NCI-H748 treated with DMSO at 0.1 percent for 48 hours (cell line): ENCODE measurements at regions not wholly inside any gene's neighbourhood (a gene's known extent, or its start where the extent isn't known, plus 50 kb on each side); places are given as distances from the start of the nearest gene placed in this dataset.

Source experiments
- DNase-seq: peaks from one replicate; lab custom pipeline; 2025; lab: John Stamatoyannopoulos, UW

DNA sequence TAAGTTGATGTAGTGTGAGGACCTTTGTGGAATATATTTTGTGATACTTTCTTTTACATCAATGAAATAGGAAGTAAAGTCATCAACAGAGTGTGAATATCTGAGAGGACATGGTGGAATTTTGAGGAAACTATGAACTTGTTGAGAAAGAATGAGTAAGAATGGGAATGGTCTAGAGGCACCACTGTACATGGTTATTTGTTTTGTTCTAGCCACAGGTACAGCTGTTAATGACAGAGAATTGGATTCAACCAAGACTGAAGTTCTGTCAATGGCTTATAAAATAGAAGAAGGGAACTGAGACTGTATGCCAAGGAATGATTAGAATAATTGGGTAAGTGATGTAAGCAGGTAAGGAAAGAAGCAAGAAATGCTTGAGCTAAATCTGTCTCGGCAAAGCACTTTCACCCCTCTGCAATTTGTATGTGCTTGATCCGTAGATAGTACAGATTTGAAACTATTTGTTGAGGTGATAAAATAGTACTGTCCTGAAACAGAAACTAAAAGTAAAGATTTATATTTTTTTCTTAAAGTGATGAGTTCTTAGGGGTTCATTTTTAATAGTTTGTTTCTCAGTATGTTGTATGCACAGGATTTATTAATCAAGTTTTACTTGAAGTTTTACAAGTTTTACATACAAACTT is 468.8 kb upstream of the SMC2 start:
- no peak for DNase-seq

DNA sequence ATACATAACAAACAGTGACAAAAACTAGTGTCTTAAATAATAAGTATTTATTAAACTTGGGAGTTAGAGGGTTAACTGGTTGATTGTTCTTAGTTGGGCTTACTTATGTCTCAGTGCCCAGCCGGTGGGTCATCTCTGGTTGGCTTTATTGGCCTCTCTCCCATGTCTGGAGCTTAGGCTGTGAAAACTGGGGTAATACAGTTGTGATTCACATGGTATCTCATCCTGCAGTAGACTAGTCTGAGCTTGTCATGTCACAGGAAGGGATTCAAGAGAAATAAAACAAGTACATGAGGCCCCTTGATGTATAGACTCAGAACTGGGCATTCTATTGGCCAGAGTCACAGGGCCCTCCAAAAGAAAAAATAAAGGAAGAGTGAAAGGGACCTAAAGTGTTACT is 466.4 kb upstream of the SMC2 start:
- no peak for DNase-seq

DNA sequence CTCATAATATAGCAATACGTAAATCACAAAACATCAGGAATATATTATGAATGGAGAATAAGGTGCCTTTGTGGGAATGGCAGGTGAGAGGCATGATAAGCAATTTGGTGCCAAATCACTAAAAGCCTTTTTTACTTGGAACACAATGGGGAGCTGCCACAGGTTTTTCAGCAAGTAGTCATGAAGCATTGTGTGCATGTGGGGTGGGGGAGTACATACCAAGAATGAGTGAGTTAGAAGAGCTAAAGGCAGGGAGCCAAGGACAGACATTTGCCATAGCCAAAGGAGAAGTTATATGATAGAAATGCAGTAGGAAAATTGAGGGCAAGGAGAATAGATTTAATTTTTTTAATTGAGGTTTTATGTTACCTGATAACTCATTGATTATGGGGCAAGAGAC is 445.0 kb upstream of the SMC2 start:
- peak; percentile 31 for DNase-seq

DNA sequence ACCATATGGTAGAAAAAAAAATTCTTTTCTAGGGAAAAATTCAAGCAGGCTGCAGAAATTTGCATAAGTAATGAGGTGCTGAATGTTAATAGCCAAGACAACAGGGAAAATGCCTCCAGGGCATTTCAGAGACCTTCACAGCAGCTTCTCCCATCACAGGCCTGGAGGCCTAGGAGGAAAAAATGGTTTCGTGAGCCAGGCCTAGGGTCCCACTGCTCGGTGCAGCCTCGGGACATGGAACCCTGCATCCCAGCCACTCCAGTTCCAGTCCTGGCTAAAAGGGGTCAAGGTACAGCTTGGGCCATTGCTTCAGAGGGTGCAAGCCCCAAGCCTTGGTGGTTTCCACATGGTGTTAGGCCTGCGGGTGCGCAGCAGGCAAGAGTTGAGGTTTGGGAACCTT is 436.0 kb upstream of the SMC2 start:
- no peak for DNase-seq

DNA sequence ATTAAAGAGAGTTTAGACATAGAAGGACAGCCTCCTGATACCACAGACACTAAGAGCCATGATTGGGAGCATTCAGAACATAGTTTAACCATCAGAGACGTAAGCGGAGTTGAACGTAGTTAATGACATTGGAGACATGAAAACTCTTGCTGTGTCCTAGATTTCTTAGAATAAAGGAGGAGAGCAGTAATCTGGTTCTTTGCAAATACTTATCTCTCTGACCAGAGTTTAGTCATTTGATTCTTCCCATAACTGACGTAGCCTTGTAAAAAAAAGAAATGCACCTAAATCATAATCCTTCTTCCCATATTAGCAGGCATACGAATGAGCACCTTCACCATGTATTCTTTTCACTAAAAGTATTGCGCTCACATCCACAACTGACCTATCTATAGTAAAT is 433.3 kb upstream of the SMC2 start:
- DNase-seq: no peak

DNA sequence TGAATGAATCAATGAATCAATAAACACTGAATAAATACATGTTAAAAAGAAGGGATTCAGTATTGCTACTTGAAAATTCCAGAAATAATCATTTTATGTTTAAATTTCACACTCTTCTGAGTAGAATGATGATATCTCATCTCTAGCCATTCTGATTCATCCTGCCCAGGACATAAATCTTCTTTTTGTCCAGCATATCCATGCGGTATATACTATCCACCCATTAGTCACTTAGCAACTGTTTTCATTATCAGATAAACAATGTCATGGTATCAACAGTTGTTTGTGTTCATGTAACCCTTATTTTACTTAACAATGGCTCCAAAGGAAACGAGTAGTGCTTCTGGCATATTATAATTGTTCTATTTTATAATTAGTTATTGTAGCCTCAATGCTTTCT is 432.4 kb upstream of the SMC2 start:
- peak; percentile 89 for DNase-seq

DNA sequence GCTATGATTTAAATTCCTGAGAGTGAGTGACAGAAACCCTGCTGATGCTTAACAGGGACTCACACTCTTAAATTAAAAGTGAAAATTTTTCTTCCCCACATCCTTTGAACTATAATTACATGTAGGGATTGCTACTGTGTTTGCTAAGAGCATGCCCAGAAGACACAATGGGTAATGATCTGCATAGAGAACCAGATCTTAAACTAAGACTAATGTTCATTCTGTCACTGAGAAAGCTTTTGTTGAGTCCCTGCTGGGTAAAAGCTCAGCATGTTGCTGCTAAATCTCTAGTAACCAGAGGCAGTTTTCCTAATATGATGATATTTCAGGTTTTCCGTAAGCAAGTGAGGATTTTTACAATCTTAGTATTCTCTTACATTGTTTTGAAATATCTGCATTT is 424.8 kb upstream of the SMC2 start:
- DNase-seq: no peak

DNA sequence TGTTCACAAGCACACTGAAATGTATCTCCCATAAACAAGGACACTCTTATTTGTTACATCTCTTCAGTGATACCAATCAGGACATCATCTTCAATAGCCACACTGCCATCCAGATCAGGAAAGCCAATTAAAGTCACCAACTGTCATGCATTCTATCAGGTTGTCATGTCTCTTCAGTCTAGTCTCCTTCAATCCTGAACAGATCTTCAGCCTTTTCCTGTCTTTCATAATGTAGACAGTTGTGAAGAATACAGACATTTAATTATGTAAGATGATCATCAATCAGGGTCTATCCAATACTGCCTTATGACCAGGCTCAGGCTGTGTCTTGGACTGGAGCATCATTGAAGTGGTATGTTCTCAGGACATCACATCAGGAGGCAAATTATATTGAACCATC is 419.8 kb upstream of the SMC2 start:
- DNase-seq: no peak

DNA sequence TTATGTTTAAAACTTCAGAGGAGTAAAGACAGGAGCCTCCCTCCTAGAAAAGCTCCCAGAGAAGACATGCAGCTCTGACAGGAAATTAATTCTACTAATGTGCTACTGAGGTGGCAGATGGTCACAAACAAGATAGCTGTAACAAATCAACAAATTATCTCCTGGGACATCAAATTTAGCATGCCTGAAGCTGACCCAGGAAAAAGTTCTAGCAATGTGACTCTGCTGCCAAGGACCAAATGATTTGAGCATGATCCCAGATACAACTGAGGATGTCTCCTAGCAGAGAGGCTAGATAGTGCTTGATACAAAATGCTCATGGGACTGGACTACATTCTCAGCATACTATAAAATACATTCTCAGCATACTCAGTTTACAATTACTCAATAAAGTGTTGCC is 413.5 kb upstream of the SMC2 start:
- DNase-seq: no peak

DNA sequence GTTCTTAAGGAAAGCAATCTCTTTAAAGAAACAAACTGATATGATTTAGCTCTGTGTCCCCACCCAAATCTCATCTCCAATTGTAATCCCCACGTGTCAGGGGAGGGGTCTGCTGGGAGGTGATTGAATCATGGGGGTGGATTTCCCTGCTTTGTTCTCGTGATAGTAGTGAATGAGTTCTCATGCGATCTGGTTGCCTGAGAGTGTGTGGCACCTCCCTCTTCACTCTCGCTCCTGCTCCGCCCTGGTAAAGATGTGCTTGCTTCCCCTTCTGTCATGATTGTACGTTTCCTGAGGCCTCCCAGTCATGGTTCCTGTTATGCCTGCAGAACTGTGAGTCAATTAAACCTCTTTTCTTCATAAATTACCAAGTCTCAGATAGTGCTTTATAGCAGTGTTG is 412.7 kb upstream of the SMC2 start:
- no peak for DNase-seq

DNA sequence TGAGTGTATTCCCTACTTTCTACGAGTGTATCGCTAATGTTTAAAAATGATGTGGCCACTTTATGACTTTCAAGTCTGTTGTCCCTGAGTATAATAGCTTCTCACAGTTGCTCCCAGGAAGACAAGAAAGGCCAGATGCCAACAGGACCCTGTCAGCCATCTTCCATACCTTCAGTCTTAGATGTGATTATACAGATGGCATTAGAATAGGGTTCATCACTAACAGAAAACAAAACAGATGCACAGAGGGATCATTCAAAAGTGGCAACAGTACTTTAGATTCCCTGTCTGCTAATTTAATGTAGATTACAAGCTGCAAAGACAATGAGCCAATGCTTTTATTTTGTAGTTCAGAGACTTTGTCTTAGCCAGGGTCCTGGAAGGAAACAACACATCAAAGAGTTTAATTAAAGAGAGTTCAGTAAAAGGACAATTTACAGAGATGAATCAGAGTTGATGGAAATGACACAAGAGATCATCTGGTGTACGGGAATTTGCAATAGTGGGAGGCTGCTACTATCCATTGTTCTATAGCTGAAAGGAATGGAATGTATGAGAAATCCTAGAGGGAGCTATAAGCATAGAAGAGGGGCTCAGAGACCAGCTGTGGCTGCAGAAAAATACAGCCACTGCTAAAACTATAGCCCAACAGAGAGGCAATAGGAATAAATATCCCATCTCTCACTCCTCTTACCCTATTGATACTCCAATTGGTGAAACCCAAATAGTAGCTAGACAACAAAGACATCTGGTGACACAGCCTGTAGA is 393.7 kb upstream of the SMC2 start:
- peak; percentile 32 for DNase-seq

DNA sequence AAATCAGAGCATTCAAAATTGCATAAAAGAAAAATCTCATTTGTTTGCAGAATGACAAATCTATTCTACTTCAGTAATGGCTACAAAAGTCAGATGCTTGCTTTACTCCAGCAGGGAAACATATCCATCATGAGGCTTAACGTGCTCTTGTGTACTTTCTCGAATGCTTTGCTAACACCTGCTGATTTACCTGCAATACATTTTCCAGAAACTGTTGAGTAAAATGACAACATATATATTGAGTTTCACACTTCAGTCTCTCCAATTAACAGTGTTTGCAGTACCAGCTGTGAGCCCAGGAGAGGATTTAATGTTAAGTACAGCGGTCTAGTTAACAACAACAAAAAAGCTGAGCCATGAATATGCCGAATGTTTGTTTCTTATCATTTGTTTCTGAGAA is 391.5 kb upstream of the SMC2 start:
- DNase-seq: peak; percentile 98

DNA sequence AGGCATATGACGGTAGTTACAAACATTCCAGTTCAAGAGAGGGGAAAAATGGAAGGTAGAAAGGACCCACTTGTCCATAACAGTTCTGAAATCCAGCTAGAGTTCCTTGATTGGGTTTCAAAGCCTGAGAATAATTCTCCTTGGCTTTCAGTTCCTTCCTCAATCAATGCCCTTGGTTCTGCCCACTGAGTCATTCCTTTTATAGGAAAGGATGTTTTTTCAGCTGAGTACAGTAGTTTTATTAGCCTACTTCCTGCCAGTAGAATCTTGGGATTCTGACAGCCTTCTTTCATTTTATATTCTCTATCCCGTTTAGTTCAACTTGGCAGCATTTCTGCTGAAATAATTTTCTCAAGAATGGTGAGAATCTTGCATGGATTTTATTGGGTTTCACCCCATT is 386.9 kb upstream of the SMC2 start:
- no peak for DNase-seq

DNA sequence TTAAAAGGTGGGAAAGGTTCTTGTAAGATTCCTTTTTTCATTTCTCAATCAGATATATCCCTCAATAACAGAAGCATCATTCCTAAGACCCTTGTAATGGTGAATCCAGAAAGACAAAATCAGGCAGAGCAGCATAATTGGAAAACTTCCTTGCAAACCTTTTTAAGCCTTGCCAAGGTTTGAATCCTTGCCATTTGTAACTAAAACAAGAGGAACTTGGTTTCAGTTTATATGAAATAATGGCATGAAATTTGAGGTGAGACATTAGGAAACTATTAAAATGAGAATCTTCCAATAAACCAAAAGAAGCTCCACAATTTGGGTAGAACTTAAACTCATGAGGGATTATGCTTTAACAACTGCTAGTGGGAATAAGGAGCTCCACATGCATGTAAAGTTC is 384.7 kb upstream of the SMC2 start:
- no peak for DNase-seq

DNA sequence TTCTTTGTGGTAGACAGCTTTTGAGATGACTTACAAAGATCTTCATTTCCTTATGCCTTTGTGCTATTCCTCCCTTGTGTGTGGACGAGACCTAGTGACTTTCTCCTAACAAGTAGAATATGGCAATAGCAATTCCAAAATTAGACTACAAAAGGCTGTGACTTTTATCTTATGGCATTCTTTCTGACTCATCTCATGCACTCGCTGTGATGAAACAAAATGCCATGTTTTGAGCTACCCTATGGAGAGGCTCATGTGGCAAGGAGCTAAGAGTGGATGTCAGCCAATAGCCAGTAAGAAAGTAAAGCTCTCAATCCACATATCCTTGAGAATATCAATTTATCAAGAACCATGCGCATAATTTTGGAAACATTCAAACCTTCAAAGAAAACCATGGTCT is 380.5 kb upstream of the SMC2 start:
- no peak for DNase-seq

DNA sequence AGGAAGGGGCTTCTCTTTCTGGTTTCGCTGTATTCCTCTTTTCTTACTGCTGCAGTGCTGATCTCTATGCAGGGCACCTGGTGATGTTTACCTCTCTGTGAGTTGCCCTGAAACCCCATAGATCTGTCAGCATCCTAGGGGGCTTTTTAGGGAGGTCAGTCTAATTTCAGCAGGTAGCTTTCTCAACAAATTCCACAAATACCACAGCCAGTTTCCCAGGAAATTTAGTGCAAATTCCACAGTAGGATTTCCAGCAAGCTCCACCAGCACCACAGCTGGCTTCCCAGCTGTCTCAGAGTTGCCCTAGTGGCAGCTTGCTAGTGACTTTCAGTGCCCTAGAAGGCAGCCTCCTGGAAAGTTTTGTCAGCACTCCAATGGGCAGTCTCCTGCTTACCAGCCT is 379.1 kb upstream of the SMC2 start:
- DNase-seq: no peak

DNA sequence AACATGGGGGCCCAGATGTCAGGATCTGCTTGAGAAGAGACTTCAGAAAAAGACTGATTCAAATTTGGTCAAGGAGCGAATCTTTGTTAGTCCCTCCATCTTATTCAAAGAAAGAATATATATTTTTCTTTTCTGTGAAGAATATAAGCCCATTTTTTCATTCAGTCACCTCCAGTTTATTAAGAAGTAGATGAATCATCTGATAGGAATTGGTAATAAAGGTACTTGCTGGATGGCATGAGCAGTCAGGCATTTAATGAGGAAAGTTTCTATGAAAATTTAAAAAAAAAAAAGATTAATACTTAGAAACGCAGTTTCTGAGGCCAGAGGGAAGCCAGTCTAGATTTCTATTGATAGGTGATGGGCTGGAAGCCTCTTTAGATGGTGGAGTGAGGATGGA is 373.1 kb upstream of the SMC2 start:
- no peak for DNase-seq

DNA sequence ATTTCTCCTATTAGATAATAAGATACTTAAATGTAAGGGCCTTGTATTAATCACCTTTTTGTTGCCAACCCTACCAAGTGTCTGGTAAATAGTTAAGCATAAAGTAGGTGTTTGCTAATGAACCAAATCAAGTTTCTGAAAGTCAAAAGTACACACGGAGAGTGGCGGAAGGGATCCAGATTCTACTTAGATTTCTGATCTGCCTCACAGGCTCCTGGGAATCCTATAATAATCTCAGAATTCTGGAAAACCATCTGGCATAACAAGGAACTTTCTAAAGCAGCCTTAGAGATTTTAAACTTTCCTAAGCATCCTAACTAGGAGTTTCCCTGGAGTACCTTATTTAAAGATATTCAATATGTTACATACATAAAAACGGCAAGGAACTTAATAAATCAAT is 363.2 kb upstream of the SMC2 start:
- DNase-seq: no peak

DNA sequence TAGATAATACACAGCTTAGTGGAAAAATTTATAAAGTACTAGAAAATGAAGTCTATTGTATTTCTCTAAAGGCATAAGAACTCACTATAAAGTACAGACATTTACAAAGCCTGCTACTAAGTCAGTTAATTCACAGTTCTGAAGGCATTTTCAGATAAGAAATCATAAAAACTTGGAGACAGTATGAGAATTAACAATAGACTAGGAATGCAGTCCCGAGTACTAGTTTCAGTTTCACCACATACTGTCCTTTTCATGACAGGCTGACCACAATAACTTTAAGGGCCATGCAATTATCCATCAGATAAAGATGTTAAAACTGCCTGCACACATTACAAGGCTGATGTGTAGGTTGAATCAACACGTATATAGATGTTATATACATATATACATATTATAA is 362.6 kb upstream of the SMC2 start:
- no peak for DNase-seq

DNA sequence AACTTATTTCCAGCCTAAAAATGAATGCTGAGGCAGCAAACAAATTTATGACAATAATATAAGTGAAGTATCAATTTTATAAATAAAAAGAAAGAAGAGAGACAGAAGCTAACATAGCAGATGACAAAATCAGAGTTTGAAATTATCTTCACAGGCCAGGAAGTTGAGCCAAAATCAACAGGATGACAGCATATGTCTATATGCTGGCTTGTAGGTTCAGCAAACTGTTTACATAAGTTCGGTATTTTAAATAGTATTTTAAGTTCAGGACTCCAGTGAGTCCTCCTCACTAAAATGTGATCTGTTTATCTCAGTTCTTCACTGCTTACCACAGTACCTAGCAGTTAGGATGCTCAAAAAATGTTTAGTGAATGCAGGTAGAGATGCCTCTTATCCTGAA is 359.6 kb upstream of the SMC2 start:
- no peak for DNase-seq

DNA sequence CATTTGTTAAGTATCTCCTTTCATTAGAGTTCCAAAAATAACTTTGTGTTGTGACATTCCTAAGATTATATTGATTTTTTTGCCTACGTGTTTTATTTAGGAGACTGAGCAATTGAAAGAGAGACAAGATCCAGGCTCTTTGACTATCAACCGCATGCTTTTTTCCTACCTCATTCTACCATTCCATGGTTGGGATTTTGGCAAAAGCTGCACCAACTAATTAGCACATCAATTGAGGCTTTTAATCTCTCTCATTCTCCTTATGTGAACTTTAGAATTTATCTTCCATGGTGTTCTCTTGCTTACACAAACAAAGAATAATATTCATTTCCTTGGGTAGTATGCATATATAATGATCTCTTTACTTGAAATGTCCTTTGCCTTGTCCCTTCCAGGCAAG is 338.7 kb upstream of the SMC2 start:
- DNase-seq: no peak

DNA sequence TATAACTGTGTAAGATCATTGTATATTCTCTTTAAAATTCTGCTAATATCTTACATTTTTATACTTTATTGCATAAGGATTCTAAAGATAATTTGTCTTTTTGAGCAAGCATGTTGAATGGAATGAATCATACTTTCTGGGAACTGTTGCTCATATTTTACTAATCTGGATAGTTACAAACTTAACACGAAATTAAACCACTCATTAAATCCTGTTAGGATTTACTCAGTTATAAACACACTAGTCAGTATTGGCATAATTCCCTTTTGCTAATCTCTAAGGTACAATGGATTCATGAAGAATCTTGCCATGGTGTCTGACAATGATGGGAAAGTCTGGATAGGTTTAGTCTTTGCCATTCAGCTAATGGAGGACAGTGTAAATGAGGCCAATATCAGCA is 338.1 kb upstream of the SMC2 start:
- DNase-seq: no peak

DNA sequence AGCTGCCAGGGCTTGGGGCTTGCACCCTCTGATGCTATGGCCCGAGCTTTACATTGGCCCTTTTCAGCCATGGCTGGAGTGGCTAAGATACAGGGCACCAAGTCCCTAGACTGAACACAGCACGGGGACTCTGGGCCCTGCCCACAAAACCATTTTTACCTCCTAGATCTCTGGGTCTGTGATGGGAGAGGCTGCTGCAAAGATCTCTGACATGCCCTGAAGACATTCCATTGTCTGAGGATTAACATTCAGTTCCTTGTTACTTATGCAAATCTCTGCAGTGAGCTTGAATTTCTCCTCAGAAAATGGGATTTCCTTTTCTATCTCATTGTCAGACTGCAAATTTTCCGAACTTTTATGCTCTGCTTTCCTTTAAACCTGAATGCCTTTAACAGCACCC is 337.0 kb upstream of the SMC2 start:
- no peak for DNase-seq

DNA sequence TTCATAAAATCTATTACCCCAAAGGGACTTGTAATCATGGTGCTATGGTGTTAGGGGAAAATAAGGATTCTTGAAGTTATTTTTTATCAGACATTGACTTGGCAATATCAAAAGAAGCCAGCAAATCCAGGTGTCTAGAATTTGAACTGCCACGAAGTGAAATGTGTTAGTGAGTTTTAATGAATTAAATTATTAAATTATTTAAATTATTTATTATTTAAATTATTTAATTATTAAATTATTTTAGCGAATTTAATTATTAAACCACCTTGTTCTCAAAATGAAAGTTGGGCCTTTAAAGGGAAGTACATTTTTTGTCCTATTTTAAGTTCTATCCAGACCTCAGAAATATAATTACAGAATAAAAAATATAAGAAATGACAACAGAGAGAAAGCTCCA is 332.6 kb upstream of the SMC2 start:
- no peak for DNase-seq
